Endothelial cell of umbilical vein (primary cell): ENCODE measurements at regions not wholly inside any gene's neighbourhood (a gene's known extent, or its start where the extent isn't known, plus 50 kb on each side); places are given as distances from the start of the nearest gene placed in this dataset.

Experiments used
- BruUV-seq: library from RNA; stranded (reverse); fragments of 400-500 nt; replicated peaks from 2 replicates; lab custom pipeline; 2021; lab: Mats Ljungman, UMichigan
- CTCF ChIA-PET: fragments of 300-600, 350-600 bp; sonication (Branson Sonifier 250); formaldehyde crosslinking; loops from one replicate; lab custom pipeline; 2021; ENCODE audit warnings: antibody characterized with exemption, inconsistent platforms; lab: Charles Lee
- POLR2A ChIA-PET: fragments of 300-600, 350-600 bp; sonication (Branson Sonifier 250); formaldehyde crosslinking; loops from one replicate; lab custom pipeline; 2021; ENCODE audit warnings: antibody characterized with exemption, inconsistent platforms; lab: Charles Lee
- DNase-seq: peaks from one replicate; pipeline ENCODE4 v3.0.0-alpha.2; 2011; ENCODE audit warnings: low read depth, low spot score
- FAIRE-seq: peaks from 2 replicates; lab custom pipeline; 2011; peaks lifted over from hg19 to GRCh38; lab: Jason Lieb, UNC
- H2AFZ ChIP-seq: 2 replicates; pipeline ENCODE4 v1.6.0; 2012; ENCODE audit warnings: low read depth, low read length, control low read depth, inconsistent platforms
- H3K27ac ChIP-seq: 2 replicates; pipeline ENCODE4 v1.5.1; 2011; ENCODE audit warnings: low read depth, mild to moderate bottlenecking, control low read depth, low read length, moderate library complexity; ENCODE audit not compliant: insufficient read depth
- H3K27me3 ChIP-seq, 2 experiments: 2 replicates each; pipeline versions ENCODE4 v1.6.0 to v1.6.1; 2011; ENCODE audit warnings: low read length in 2 of 2, mixed read lengths in 1 of 2; ENCODE audit not compliant: control insufficient read depth in 2 of 2, insufficient read depth in 2 of 2
- H3K36me3 ChIP-seq, 2 experiments: 2 replicates in 1 of 2; 3 replicates in 1 of 2; pipeline ENCODE4 v1.5.1; 2011; ENCODE audit warnings: low read length in 2 of 2, mild to moderate bottlenecking in 1 of 2, moderate library complexity in 1 of 2; ENCODE audit not compliant: control insufficient read depth in 2 of 2, insufficient read depth in 2 of 2; ENCODE audit errors: extremely low read depth in 1 of 2
- H3K4me1 ChIP-seq: 3 replicates; pipeline ENCODE4 v1.5.1; 2011; ENCODE audit warnings: mild to moderate bottlenecking, low read length; ENCODE audit not compliant: control insufficient read depth, insufficient read depth; ENCODE audit errors: extremely low read depth
- H3K4me2 ChIP-seq: 2 replicates; pipeline ENCODE4 v1.6.1; 2011; ENCODE audit warnings: low read length, control low read depth, mixed read lengths; ENCODE audit not compliant: insufficient read depth
- H3K4me3 ChIP-seq, 3 experiments: fragments of 200-600 bp in 1 of 3; sonication (generic), shearing (Covaris generic) in 1 of 3; replicated peaks in 1 of 3; 2 replicates each; pipeline ENCODE4 v1.5.1; 2011 to 2016; ENCODE audit warnings: control low read depth in 3 of 3, low read length in 3 of 3, mild to moderate bottlenecking in 2 of 3, inconsistent platforms in 1 of 3, low read depth in 1 of 3, moderate library complexity in 1 of 3; ENCODE audit not compliant: insufficient read depth in 1 of 3
- H3K79me2 ChIP-seq: 2 replicates; pipeline ENCODE4 v1.6.0; 2012; ENCODE audit warnings: low read length, inconsistent platforms; ENCODE audit not compliant: control insufficient read depth, insufficient read depth
- H3K9ac ChIP-seq: replicated peaks from 2 replicates; pipeline ENCODE3; 2011; ENCODE audit warnings: low read length, control low read depth; ENCODE audit not compliant: insufficient read depth; ENCODE audit errors: extremely low read depth
- H3K9me1 ChIP-seq: replicated peaks from 3 replicates; pipeline ENCODE4 v1.6.0; 2011; ENCODE audit warnings: mild to moderate bottlenecking, low read length; ENCODE audit not compliant: control insufficient read depth, insufficient read depth; ENCODE audit errors: extremely low read depth
- H3K9me3 ChIP-seq: replicated peaks from 2 replicates; pipeline ENCODE4 v1.5.1; 2012; ENCODE audit warnings: low read length, inconsistent platforms; ENCODE audit not compliant: control insufficient read depth, insufficient read depth
- H4K20me1 ChIP-seq: replicated peaks from 2 replicates; pipeline ENCODE3; 2011; ENCODE audit warnings: mild to moderate bottlenecking, low read length; ENCODE audit not compliant: control insufficient read depth, insufficient read depth; ENCODE audit errors: extremely low read depth
- EZH2 ChIP-seq: IDR thresholded peaks from 2 replicates; pipeline ENCODE4 v1.6.1; 2012; ENCODE audit warnings: borderline replicate concordance, low read depth, mild to moderate bottlenecking, moderate library complexity, low read length, inconsistent platforms; ENCODE audit not compliant: severe bottlenecking
- FOS ChIP-seq: IDR thresholded peaks from 2 replicates; pipeline ENCODE4 v1.6.1; 2011; ENCODE audit warnings: mild to moderate bottlenecking, low read length, moderate library complexity, borderline replicate concordance; ENCODE audit not compliant: insufficient read depth
- JUN ChIP-seq: IDR thresholded peaks from 2 replicates; pipeline ENCODE4 v1.6.1; 2011; ENCODE audit warnings: borderline replicate concordance, low read depth; ENCODE audit not compliant: insufficient read length, insufficient read depth
- MYC ChIP-seq: IDR thresholded peaks from one replicate; pipeline ENCODE4 v1.6.1; 2011; ENCODE audit warnings: mild to moderate bottlenecking, low read depth, low read length
- POLR2A ChIP-seq: IDR thresholded peaks from 2 replicates; pipeline ENCODE4 v1.6.1; 2012; ENCODE audit warnings: low read depth, mild to moderate bottlenecking, control low read depth, low read length
- POLR2AphosphoS5 ChIP-seq: IDR thresholded peaks from 2 replicates; pipeline ENCODE4 v1.6.1; 2012; ENCODE audit warnings: low read depth, mild to moderate bottlenecking, control low read depth, low read length, moderate library complexity; ENCODE audit not compliant: insufficient read depth
- dilution Hi-C: fragments of 300-500 bp; cut with MboI; formaldehyde crosslinking; loops from one replicate; pipeline ENCODE4 v1.15.0; 2019; ENCODE audit warnings: low sequenced_read_pairs; ENCODE audit not compliant: extremely low pct_ligation_motif_present
- intact Hi-C: fragments of 100-400 bp; cut with micrococcal nuclease; formaldehyde crosslinking; loops from one replicate; pipeline ENCODE4 v1.10.0; 2022
- TF ChIP-seq, protein P1 (sequence below), 2 donors: IDR thresholded peaks; 1 replicate in 1 of 2; 2 replicates in 1 of 2; pipeline ENCODE4 v1.5.1; 2011; ENCODE audit warnings: low read length in 2 of 2, mild to moderate bottlenecking in 2 of 2, moderate library complexity in 2 of 2, control low read depth in 1 of 2, inconsistent platforms in 1 of 2, low read depth in 1 of 2; ENCODE audit not compliant: insufficient read depth in 1 of 2; ENCODE audit errors: extremely low read depth in 1 of 2
- TF ChIP-seq, protein P2 (sequence below): IDR thresholded peaks from 2 replicates; pipeline ENCODE4 v1.6.1; 2011; ENCODE audit not compliant: insufficient read depth, insufficient read length

- ChIA-PET POLR2A (no interaction called here), CTCF (no interaction called here)
- no peak overlapping the region for H3K9ac ChIP-seq
- dilution Hi-C loops (no loop called here), intact Hi-C loops (no loop called here)
- no TSS peak for BruUV-seq
- no peak for TF ChIP-seq EZH2
- TF ChIP-seq, protein P1, sequence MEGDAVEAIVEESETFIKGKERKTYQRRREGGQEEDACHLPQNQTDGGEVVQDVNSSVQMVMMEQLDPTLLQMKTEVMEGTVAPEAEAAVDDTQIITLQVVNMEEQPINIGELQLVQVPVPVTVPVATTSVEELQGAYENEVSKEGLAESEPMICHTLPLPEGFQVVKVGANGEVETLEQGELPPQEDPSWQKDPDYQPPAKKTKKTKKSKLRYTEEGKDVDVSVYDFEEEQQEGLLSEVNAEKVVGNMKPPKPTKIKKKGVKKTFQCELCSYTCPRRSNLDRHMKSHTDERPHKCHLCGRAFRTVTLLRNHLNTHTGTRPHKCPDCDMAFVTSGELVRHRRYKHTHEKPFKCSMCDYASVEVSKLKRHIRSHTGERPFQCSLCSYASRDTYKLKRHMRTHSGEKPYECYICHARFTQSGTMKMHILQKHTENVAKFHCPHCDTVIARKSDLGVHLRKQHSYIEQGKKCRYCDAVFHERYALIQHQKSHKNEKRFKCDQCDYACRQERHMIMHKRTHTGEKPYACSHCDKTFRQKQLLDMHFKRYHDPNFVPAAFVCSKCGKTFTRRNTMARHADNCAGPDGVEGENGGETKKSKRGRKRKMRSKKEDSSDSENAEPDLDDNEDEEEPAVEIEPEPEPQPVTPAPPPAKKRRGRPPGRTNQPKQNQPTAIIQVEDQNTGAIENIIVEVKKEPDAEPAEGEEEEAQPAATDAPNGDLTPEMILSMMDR (IDR thresholded peaks at IDR 0.05; ENCODE audit: extremely low read depth in 1 of 2, insufficient read depth in 1 of 2, low read depth in 1 of 2, low read length in 2 of 2), result no peak
- TF ChIP-seq FOS, result no peak
- H4K20me1 ChIP-seq, result no peaks in the 10 kb centered on the region
- H3K4me2 ChIP-seq, result no peak overlapping the region
- DNase-seq, result no peak
- peaks cover 6% of the 10 kb centered on the region for H3K9me3 ChIP-seq
- no peak for FAIRE-seq
- no peak overlapping the region for H3K27ac ChIP-seq
- no peaks in the 10 kb centered on the region for H3K9me1 ChIP-seq
- no peak overlapping the region for H2AFZ ChIP-seq
- no peaks in the 10 kb centered on the region for H3K36me3 ChIP-seq
- H3K4me3 ChIP-seq, result no peak overlapping the region
- no peaks in the 10 kb centered on the region for H3K4me1 ChIP-seq
- no peaks in the 10 kb centered on the region for H3K79me2 ChIP-seq
- H3K27me3 ChIP-seq, result no peaks in the 10 kb centered on the region
These were observed 1063.3 kb downstream of the ADGRL3 start for GRCh38 chr4:62263454-62263853.

DNA sequence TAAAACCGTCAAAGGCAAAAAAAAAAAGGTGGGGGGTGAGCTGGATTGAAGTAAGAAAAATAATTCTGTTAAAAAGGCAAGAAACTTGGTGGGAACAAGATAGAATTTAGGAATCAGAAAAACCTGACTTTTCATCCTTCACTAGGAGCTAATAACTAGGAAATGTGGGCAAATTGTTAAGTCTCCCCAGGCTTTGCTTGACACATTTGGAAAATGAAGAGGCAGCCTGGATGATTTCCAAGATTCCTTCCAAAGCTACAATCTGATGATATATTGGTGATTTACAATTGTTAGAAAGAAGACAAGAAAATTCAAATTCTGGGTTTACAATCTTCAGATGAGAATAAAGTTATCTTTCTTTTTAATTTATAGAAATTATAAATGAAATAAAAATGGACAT, 1062.5 kb downstream of the ADGRL3 start:
- Histone ChIP-seq H3K27me3 (no peaks in the 10 kb centered on the region), H2AFZ (no peak overlapping the region), H3K4me2 (no peak overlapping the region), H3K36me3 (no peaks in the 10 kb centered on the region), H3K4me3 (no peak overlapping the region), H3K9me1 (no peaks in the 10 kb centered on the region), H3K79me2 (no peaks in the 10 kb centered on the region), H3K9me3 (peaks cover 6% of the 10 kb centered on the region), H3K27ac (no peak overlapping the region), H3K9ac (no peak overlapping the region), H3K4me1 (no peaks in the 10 kb centered on the region), H4K20me1 (no peaks in the 10 kb centered on the region)
- intact Hi-C loops, result no loop called here
- TF ChIP-seq, protein P1 (IDR thresholded peaks at IDR 0.05; ENCODE audit: extremely low read depth in 1 of 2, insufficient read depth in 1 of 2, low read depth in 1 of 2, low read length in 2 of 2), result no peak
- TF ChIP-seq POLR2A (no peak), POLR2AphosphoS5 (no peak), JUN (no peak), MYC (no peak)
- TF ChIP-seq, protein P2, sequence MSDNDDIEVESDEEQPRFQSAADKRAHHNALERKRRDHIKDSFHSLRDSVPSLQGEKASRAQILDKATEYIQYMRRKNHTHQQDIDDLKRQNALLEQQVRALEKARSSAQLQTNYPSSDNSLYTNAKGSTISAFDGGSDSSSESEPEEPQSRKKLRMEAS, result no peak
- POLR2A ChIA-PET, result no interaction called here
- FAIRE-seq (no peak), DNase-seq (no peak)
- CTCF ChIA-PET, result no interaction called here
- no TSS peak for BruUV-seq
- dilution Hi-C loops, result no loop called here
